Cardiac muscle cell (in vitro differentiated cells and primary cell): ENCODE measurements at regions not wholly inside any gene's neighbourhood (a gene's known extent, or its start where the extent isn't known, plus 50 kb on each side); places are given as distances from the start of the nearest gene placed in this dataset.

Experiments
- DNase-seq, 2 donors: peaks; one replicate each; pipeline versions ENCODE4 v3.0.0 to v3.0.0-alpha.2; 2010 to 2017; ENCODE audit warnings: low read depth in 1 of 2, low spot score in 1 of 2
- H3K27ac ChIP-seq: fragments of 200-600 bp; sonication (generic); 2 replicates; pipeline ENCODE4 v1.5.1; 2016
- H3K27me3 ChIP-seq: fragments of 200-600 bp; sonication (generic); 2 replicates; pipeline ENCODE4 v1.6.0; 2016; ENCODE audit warnings: control low read depth
- H3K36me3 ChIP-seq: fragments of 200-600 bp; sonication (generic); 2 replicates; pipeline ENCODE4 v1.5.1; 2016; ENCODE audit warnings: control low read depth
- H3K4me1 ChIP-seq: fragments of 200-600 bp; sonication (generic); 2 replicates; pipeline ENCODE4 v1.8.1; 2017; ENCODE audit warnings: low read depth, mild to moderate bottlenecking, mixed run types
- H3K4me3 ChIP-seq: fragments of 200-600 bp; sonication (generic); 2 replicates; pipeline ENCODE4 v1.5.1; 2016; ENCODE audit warnings: mild to moderate bottlenecking
- H3K9me3 ChIP-seq: fragments of 200-600 bp; sonication (generic); 2 replicates; pipeline ENCODE4 v1.5.1; 2017; ENCODE audit warnings: low read depth, mild to moderate bottlenecking, control low read depth
- TF ChIP-seq, protein P1 (sequence below): IDR thresholded peaks from 2 replicates; pipeline ENCODE4 v1.5.1; 2012; ENCODE audit warnings: low read depth, mild to moderate bottlenecking, low read length

- Histone ChIP-seq H3K9me3 (no peaks in the 10 kb centered on the region), H3K36me3 (no peaks in the 10 kb centered on the region), H3K27ac (no peak overlapping the region), H3K4me1 (no peaks in the 10 kb centered on the region), H3K27me3 (no peaks in the 10 kb centered on the region), H3K4me3 (no peak overlapping the region)
- TF ChIP-seq, protein P1, sequence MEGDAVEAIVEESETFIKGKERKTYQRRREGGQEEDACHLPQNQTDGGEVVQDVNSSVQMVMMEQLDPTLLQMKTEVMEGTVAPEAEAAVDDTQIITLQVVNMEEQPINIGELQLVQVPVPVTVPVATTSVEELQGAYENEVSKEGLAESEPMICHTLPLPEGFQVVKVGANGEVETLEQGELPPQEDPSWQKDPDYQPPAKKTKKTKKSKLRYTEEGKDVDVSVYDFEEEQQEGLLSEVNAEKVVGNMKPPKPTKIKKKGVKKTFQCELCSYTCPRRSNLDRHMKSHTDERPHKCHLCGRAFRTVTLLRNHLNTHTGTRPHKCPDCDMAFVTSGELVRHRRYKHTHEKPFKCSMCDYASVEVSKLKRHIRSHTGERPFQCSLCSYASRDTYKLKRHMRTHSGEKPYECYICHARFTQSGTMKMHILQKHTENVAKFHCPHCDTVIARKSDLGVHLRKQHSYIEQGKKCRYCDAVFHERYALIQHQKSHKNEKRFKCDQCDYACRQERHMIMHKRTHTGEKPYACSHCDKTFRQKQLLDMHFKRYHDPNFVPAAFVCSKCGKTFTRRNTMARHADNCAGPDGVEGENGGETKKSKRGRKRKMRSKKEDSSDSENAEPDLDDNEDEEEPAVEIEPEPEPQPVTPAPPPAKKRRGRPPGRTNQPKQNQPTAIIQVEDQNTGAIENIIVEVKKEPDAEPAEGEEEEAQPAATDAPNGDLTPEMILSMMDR, result no peak
- peak in 1 of 2 donors; percentile 30 for DNase-seq
Measured at GRCh38 chr7:136807598-136807997, 60.9 kb upstream of the CHRM2 start.

DNA sequence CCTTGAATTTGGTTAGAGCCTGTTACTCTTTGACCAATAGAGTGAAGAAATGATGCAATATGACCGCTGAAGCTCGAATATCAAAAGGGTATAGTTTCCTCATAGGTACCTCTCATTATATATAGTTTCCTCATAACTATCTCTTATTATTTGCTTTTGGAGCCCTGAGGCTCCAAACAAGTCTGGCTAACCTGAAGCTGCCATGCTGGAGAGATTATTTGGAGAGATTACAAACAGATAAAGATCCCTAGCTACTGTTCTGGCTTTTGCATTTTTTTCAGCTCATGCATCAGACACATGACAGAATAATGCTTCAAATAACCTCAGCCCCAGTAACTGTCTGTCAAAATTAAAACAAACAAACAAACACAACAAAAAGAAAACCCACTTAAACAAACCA is 65.4 kb upstream of the CHRM2 start:
- Histone ChIP-seq H3K4me1 (no peaks in the 10 kb centered on the region), H3K36me3 (no peaks in the 10 kb centered on the region), H3K4me3 (no peak overlapping the region), H3K27me3 (no peaks in the 10 kb centered on the region), H3K9me3 (no peaks in the 10 kb centered on the region), H3K27ac (no peak overlapping the region)
- DNase-seq, result no peak
- TF ChIP-seq, protein P1, result no peak

DNA sequence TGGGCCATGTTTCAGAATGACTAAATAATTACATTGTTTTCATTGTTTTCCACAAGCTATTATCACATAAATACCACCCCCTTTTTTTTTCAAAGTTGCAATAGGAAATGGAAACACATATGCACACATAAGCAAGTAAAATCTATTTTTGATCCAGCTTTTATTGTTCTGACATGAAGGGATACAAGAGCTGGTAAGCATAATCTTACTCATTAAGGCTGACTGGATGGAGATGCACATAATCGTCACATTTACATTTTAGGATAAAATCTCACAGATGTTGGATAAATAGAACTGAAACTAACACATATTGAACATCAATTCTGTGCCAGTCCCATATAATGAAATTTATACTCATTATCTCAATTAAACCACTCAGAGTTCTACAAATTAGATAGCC is 84.5 kb upstream of the CHRM2 start:
- Histone ChIP-seq H3K4me1 (no peaks in the 10 kb centered on the region), H3K27me3 (no peaks in the 10 kb centered on the region), H3K27ac (no peak overlapping the region), H3K4me3 (no peak overlapping the region), H3K9me3 (no peaks in the 10 kb centered on the region), H3K36me3 (no peaks in the 10 kb centered on the region)
- TF ChIP-seq, protein P1, result no peak
- DNase-seq, result no peak

DNA sequence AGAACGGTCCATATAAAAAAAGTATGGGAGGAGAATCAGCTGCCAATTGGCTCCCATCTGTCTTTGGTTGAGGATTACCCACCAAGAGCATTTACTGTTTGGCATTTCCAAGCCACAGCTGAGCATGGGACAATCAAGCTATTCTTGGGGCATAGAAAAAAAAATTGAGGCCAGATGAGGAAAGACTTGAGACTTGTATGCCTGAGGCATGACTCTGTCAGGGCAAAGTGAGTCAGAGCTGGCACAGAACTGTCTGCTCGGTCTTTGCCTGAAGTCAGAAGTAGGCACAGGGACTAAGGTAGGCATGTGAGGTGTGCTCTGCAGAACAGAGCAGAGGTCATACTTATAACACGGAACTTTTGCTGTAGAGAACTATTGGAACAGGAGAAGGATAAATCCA is 126.5 kb upstream of the CHRM2 start:
- Histone ChIP-seq H3K27ac (no peak overlapping the region), H3K4me3 (no peak overlapping the region), H3K27me3 (no peaks in the 10 kb centered on the region), H3K36me3 (no peaks in the 10 kb centered on the region), H3K4me1 (peaks cover 18% of the 10 kb centered on the region), H3K9me3 (no peaks in the 10 kb centered on the region)
- no peak for DNase-seq
- TF ChIP-seq, protein P1, result no peak

DNA sequence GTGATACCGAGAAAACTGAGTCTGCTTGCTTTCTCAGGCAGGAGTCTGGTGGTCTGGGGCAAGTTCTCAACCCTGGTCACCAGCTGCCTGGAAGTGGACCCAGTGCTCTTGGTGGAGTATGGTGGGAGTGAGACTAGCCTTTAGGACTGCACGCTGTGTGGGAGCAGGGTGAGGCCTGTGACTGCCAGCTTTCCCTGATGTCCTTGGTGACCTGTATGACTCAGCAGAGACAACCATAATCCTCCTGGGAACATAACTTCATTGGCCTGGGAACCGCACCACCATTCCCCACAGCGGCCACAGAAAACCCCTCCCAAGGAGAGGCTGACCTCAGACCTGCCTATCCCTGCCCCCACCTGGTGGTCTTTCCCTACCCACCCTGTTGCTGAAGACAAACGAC is 139.5 kb upstream of the CHRM2 start:
- no peak overlapping the region for H3K27ac ChIP-seq
- TF ChIP-seq, protein P1, result no peak
- DNase-seq, result no peak
- H3K27me3 ChIP-seq, result no peaks in the 10 kb centered on the region
- H3K4me1 ChIP-seq, result no peaks in the 10 kb centered on the region
- no peaks in the 10 kb centered on the region for H3K9me3 ChIP-seq
- no peaks in the 10 kb centered on the region for H3K36me3 ChIP-seq
- H3K4me3 ChIP-seq, result no peak overlapping the region

- no peaks in the 10 kb centered on the region for H3K27me3 ChIP-seq
- H3K4me3 ChIP-seq, result no peak overlapping the region
- H3K4me1 ChIP-seq, result no peaks in the 10 kb centered on the region
- no peaks in the 10 kb centered on the region for H3K9me3 ChIP-seq
- H3K27ac ChIP-seq, result no peak overlapping the region
- H3K36me3 ChIP-seq, result no peaks in the 10 kb centered on the region
- no peak for DNase-seq
- TF ChIP-seq, protein P1, result no peak
Measured at GRCh38 chr7:136726460-136726859, 142.0 kb upstream of the CHRM2 start.
